OCI-LY1 (cell line): ENCODE measurements at regions not wholly inside any gene's neighbourhood (a gene's known extent, or its start where the extent isn't known, plus 50 kb on each side); places are given as distances from the start of the nearest gene placed in this dataset.

Source experiments
- H2AFZ ChIP-seq: fragments of 200-600 bp; sonication (generic), shearing (Covaris generic); 2 replicates; pipeline ENCODE4 v1.6.0; 2014; ENCODE audit warnings: antibody characterized with exemption, mild to moderate bottlenecking, low read length
- H3F3A ChIP-seq: fragments of 200-600 bp; sonication (generic), shearing (Covaris generic); 2 replicates; pipeline ENCODE4 v1.6.0; 2014; ENCODE audit warnings: mild to moderate bottlenecking, antibody characterized with exemption, low read length, moderate library complexity; ENCODE audit not compliant: insufficient read depth
- H3K27ac ChIP-seq: fragments of 200-600 bp; sonication (generic); 2 replicates; pipeline ENCODE4 v1.5.1; 2014; ENCODE audit warnings: low read length, mixed run types, mild to moderate bottlenecking, low read depth; ENCODE audit not compliant: poor library complexity, severe bottlenecking
- H3K27me3 ChIP-seq: fragments of 200-600 bp; sonication (generic); 2 replicates; pipeline ENCODE4 v1.6.0; 2014; ENCODE audit warnings: antibody characterized with exemption, mild to moderate bottlenecking, low read length, moderate library complexity; ENCODE audit not compliant: insufficient read depth
- H3K36me3 ChIP-seq: fragments of 200-600 bp; sonication (generic); 2 replicates; pipeline ENCODE4 v1.6.1; 2014; ENCODE audit warnings: mild to moderate bottlenecking, antibody characterized with exemption, low read length, moderate library complexity, mixed read lengths; ENCODE audit not compliant: insufficient read depth
- H3K4me1 ChIP-seq: fragments of 200-600 bp; sonication (generic); 2 replicates; pipeline ENCODE4 v1.5.1; 2014; ENCODE audit warnings: mild to moderate bottlenecking, low read length, moderate library complexity; ENCODE audit not compliant: insufficient read depth, severe bottlenecking
- H3K4me2 ChIP-seq: fragments of 200-600 bp; sonication (generic), shearing (Covaris generic); 2 replicates; pipeline ENCODE4 v1.6.1; 2014; ENCODE audit warnings: low read length
- H3K4me3 ChIP-seq: fragments of 200-600 bp; sonication (generic); 2 replicates; pipeline ENCODE4 v1.5.1; 2014; ENCODE audit warnings: low read length, low read depth, mild to moderate bottlenecking, mixed read lengths; ENCODE audit not compliant: poor library complexity, severe bottlenecking
- H3K79me2 ChIP-seq: fragments of 200-600 bp; shearing (Covaris generic); 2 replicates; pipeline ENCODE4 v1.6.1; 2016; ENCODE audit warnings: mixed run types, low read length, mixed read lengths; ENCODE audit not compliant: insufficient read depth
- H3K9ac ChIP-seq: fragments of 200-600 bp; sonication (generic), shearing (Covaris generic); 2 replicates; pipeline ENCODE4 v1.6.1; 2014; ENCODE audit warnings: mild to moderate bottlenecking, low read length, mixed read lengths
- H3K9me2 ChIP-seq: fragments of 200-600 bp; sonication (generic), shearing (Covaris generic); 2 replicates; pipeline ENCODE4 v1.6.1; 2014; ENCODE audit warnings: low read depth, mild to moderate bottlenecking, low read length, mixed read lengths
- H3K9me3 ChIP-seq: fragments of 200-600 bp; shearing (Covaris generic); 2 replicates; pipeline ENCODE4 v1.6.1; 2014; ENCODE audit warnings: low read length, mixed read lengths
- H4K20me1 ChIP-seq: fragments of 200-600 bp; sonication (generic), shearing (Covaris generic); 2 replicates; pipeline ENCODE4 v1.6.0; 2016; ENCODE audit warnings: mild to moderate bottlenecking, low read length; ENCODE audit not compliant: insufficient read depth
- CTCF ChIP-seq: fragments of 200-600 bp; sonication (generic), shearing (Covaris generic); IDR thresholded peaks from 2 replicates; pipeline ENCODE4 v1.5.1; 2017; ENCODE audit warnings: mild to moderate bottlenecking, antibody characterized with exemption, low read length, moderate library complexity, mixed read lengths
- EZH2 ChIP-seq: fragments of 200-600 bp; sonication (generic), shearing (Covaris generic); IDR thresholded peaks from 2 replicates; pipeline ENCODE4 v1.8.0; 2017; ENCODE audit warnings: borderline replicate concordance, mixed run types, mild to moderate bottlenecking, antibody characterized with exemption, low read length, moderate library complexity, mixed read lengths

GRCh38 chr13:62839338-62839737 lies 1423.7 kb upstream of the PCDH20 start:
- H3K27me3 ChIP-seq, result no peaks in the 10 kb centered on the region
- H3K4me3 ChIP-seq, result no peak overlapping the region
- H3K79me2 ChIP-seq, result no peaks in the 10 kb centered on the region
- H3K27ac ChIP-seq, result no peak overlapping the region
- H3K9me3 ChIP-seq, result no peaks in the 10 kb centered on the region
- H3K9ac ChIP-seq, result no peak overlapping the region
- H3K4me2 ChIP-seq, result no peak overlapping the region
- no peaks in the 10 kb centered on the region for H3F3A ChIP-seq
- no peaks in the 10 kb centered on the region for H3K4me1 ChIP-seq
- no peak overlapping the region for H2AFZ ChIP-seq
- H4K20me1 ChIP-seq, result no peaks in the 10 kb centered on the region
- no peaks in the 10 kb centered on the region for H3K9me2 ChIP-seq
- TF ChIP-seq EZH2, result no peak
- no peak for TF ChIP-seq CTCF
- no peaks in the 10 kb centered on the region for H3K36me3 ChIP-seq

GRCh38 chr13:62838929-62839328 lies 1423.3 kb upstream of the PCDH20 start:
- Histone ChIP-seq H3K79me2 (no peaks in the 10 kb centered on the region), H2AFZ (no peak overlapping the region), H3K4me3 (no peak overlapping the region), H3K4me1 (no peaks in the 10 kb centered on the region), H3K9me3 (no peaks in the 10 kb centered on the region), H3K4me2 (no peak overlapping the region), H3K36me3 (no peaks in the 10 kb centered on the region), H3K9ac (no peak overlapping the region), H3F3A (no peaks in the 10 kb centered on the region), H3K9me2 (no peaks in the 10 kb centered on the region), H3K27ac (no peak overlapping the region), H4K20me1 (no peaks in the 10 kb centered on the region), H3K27me3 (no peaks in the 10 kb centered on the region)
- no peak for TF ChIP-seq EZH2
- no peak for TF ChIP-seq CTCF

DNA sequence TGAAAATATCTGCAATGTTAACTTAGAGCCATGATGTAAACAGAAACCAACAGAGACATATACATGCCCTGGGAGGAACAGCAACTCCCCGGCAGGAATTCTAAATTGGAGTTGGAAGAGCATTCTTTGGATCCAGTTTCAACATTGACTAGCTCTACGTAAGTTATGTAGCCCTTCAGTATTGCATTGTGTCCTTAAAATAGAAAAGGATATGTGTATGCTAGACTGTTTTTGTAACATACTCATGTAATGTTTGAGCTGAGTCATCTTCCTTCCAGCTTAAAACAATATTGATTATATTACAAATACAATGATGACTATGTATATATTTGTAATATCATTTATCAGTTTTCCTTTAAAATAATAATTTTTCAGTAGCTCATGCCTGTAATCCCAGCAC lies 1422.2 kb upstream of the PCDH20 start:
- Histone ChIP-seq H3F3A (no peaks in the 10 kb centered on the region), H3K27me3 (no peaks in the 10 kb centered on the region), H3K79me2 (no peaks in the 10 kb centered on the region), H2AFZ (no peak overlapping the region), H3K27ac (no peak overlapping the region), H3K4me3 (no peak overlapping the region), H3K36me3 (no peaks in the 10 kb centered on the region), H3K9me2 (no peaks in the 10 kb centered on the region), H3K4me2 (no peak overlapping the region), H3K9me3 (no peaks in the 10 kb centered on the region), H3K4me1 (no peaks in the 10 kb centered on the region), H4K20me1 (no peaks in the 10 kb centered on the region), H3K9ac (no peak overlapping the region)
- TF ChIP-seq CTCF, result no peak
- TF ChIP-seq EZH2, result no peak
